VCaP (cell line): ENCODE measurements at regions not wholly inside any gene's neighbourhood (a gene's known extent, or its start where the extent isn't known, plus 50 kb on each side); places are given as distances from the start of the nearest gene placed in this dataset.

Experiments used
- H3K27ac ChIP-seq: fragments of 450-650 bp; 2 replicates; pipeline ENCODE4 v1.5.1; 2017
- TF ChIP-seq, protein P1 (sequence below): fragments of 450-650 bp; conservative IDR thresholded peaks from 2 replicates; pipeline ENCODE4 v1.5.1; 2017; ENCODE audit warnings: mild to moderate bottlenecking, moderate library complexity

DNA sequence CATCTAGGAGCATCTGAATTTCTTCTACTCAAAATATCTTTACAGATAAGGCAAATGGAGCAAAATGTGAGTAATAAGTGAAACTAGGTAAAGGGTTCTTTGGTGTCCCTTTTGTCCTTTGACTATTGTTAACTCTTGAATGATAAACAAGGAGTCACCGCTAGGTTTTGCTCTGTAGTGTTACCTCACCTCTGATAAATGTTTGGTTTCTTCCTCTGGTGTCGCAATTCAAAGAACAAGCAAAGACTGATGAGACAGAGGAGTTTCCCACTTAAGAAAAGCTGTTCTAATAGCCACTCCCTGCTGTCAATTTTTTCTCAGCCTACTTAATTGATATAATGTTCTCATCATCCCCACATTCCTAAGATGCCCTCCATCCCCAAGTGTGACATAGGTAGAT, 925.9 kb downstream of the IGSF11 start:
- H3K27ac ChIP-seq, result no peak overlapping the region
- TF ChIP-seq, protein P1, sequence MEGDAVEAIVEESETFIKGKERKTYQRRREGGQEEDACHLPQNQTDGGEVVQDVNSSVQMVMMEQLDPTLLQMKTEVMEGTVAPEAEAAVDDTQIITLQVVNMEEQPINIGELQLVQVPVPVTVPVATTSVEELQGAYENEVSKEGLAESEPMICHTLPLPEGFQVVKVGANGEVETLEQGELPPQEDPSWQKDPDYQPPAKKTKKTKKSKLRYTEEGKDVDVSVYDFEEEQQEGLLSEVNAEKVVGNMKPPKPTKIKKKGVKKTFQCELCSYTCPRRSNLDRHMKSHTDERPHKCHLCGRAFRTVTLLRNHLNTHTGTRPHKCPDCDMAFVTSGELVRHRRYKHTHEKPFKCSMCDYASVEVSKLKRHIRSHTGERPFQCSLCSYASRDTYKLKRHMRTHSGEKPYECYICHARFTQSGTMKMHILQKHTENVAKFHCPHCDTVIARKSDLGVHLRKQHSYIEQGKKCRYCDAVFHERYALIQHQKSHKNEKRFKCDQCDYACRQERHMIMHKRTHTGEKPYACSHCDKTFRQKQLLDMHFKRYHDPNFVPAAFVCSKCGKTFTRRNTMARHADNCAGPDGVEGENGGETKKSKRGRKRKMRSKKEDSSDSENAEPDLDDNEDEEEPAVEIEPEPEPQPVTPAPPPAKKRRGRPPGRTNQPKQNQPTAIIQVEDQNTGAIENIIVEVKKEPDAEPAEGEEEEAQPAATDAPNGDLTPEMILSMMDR, result no peak

DNA sequence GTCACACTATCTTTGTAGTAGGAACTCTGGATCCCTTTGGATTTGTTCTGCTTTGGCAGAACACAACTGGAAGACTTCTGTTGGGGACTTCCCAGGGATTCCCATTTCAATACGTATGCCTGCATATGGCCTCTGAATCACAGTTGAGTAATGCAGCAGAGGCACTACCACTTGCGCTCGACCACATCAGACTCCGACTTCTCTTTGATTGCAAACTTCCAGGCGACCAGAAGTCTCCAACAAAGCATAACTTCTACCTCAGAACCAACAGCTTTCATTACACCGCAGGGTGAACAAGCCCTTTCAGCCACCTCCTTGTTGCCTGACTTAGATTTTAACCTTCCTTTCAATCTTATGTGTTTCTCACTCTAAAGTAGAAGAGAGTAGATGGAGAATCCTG, 924.4 kb downstream of the IGSF11 start:
- TF ChIP-seq, protein P1, result no peak
- H3K27ac ChIP-seq, result no peak overlapping the region

DNA sequence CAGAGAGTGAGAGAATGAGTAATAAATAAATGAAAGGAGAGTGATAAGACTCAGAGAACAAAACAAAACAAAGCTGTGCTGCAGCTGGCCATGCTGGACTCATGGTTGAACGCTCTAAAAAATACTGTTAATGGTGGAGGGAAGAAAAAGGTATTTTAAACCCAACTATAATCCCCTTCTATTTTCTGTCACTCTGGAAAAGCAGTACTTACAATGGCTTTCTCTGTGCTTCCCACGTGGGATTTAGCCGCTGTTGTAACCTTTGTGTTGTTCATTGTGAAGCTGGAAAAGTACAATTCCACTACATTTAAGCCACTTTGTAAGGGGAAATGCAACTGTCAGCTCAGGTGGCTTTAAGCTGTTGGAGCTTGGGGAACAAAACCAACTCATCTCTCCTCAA, 917.7 kb downstream of the IGSF11 start:
- TF ChIP-seq, protein P1, result no peak
- H3K27ac ChIP-seq, result no peak overlapping the region

DNA sequence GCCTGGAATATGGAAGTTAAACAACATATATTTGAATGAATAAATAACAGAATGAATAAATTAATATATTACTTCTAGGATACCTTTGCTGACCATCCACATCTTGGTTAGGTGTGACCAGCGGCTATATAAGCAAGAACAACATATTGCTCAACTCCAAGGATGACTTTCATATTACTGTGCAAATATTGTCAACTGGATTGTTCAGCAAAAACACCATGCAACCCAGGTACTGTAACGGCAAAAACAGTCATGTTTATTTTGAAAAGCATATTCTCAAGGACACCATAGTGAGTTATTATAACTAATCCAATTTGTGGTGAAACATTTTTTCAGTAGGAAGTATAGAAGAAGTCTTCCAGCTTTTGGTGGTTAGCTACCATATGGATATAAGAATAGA, 907.9 kb downstream of the IGSF11 start:
- H3K27ac ChIP-seq, result no peak overlapping the region
- TF ChIP-seq, protein P1, result no peak

DNA sequence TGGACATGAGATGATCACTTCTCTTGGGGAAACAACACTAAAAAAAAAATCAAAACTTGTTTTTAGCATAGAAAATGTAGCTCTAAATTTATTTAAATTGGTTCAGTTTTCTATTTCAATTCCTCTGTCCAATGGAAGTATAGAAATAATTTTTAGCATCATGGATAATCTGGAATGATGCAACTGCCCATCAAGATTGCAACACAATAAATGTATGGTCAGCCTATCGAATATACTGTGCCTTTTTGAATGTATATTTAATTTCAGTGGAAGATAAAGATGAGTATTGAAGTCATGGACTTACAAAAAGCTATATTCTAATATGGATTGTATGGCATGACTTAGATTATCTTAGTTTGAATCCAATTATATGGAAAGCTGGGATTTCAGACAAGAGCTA, 906.7 kb downstream of the IGSF11 start:
- TF ChIP-seq, protein P1, result no peak
- H3K27ac ChIP-seq, result no peak overlapping the region

DNA sequence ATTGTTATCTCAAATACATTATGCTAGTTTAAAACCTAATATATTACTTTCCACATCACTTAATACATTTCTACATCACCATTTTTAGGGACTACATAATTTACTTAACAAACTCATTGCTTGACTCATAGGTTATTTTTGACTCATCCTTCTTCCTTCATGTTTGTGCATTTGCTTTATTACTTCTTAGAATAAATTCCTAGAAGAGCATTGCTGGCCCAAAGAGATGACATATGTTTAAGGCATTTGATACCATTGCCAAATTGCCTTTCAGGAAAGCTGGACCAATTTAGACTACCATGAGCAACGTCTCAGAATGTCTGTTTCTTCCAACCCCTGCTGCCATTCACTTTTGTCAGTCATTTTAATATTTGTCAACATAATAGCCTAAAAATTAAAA, 905.8 kb downstream of the IGSF11 start:
- no peak overlapping the region for H3K27ac ChIP-seq
- TF ChIP-seq, protein P1, result no peak

DNA sequence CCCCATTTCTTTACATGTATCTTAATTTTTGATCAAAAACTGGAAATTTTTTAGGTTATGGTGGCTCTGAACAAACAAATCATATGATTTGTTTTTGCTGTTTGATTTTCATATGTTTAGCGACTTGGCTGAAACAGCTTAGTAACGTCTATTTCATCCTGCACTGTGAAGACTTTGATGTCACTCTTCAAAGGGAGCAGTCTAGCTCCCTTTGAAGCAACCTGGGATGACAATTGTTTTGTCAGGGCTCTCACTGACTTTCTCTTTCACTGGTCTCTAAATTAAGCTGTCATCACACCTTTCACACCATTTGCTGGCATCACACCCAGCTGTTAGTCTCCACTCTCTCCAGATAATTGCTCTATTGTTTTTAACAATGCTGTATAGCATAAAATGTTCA, 896.9 kb downstream of the IGSF11 start:
- TF ChIP-seq, protein P1, result no peak
- H3K27ac ChIP-seq, result no peak overlapping the region

DNA sequence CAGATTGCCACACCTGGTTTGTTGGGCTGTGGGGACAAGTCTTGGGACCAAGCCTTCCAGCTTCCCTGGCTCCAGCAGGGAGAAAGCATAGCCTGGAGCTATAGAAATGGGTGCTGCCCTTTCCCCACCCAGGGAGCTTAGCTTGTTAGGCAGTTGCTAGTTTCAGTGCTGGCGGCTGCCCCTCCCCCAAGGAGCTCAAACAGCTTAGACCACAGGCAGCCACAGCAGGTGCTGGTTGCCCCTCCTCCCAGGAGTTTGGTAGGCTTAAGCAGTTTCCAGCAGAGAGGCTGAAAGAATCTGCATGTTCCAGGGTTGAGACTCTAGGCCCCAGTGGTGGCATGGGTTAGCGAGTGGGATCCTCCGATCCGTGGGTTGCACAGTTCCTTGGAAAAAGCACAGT, 889.7 kb downstream of the IGSF11 start:
- H3K27ac ChIP-seq, result no peak overlapping the region
- TF ChIP-seq, protein P1, result no peak
